H9 (cell line): ENCODE measurements at regions not wholly inside any gene's neighbourhood (a gene's known extent, or its start where the extent isn't known, plus 50 kb on each side); places are given as distances from the start of the nearest gene placed in this dataset.
"Not testable (repeated sequence)": the region's sequence is repeated elsewhere in the genome, so short reads cannot be mapped to it uniquely, and the experiment has no call there.

ENCODE experiments used
- DNase-seq: peaks from one replicate; pipeline ENCODE4 v3.0.0-alpha.2; 2017
- H2AFZ ChIP-seq: one replicate; pipeline ENCODE4 v1.6.1; 2013; ENCODE audit warnings: mild to moderate bottlenecking, low read length, control low read depth, moderate library complexity
- H2AK5ac ChIP-seq: 2 replicates; pipeline ENCODE4 v1.6.1; 2013; ENCODE audit warnings: low read length, control low read depth, mixed read lengths; ENCODE audit not compliant: insufficient read length
- H2BK120ac ChIP-seq: one replicate; pipeline ENCODE4 v1.6.1; 2013; ENCODE audit warnings: low read depth, mild to moderate bottlenecking, low read length, control low read depth, inconsistent platforms; ENCODE audit not compliant: poor library complexity, severe bottlenecking
- H2BK12ac ChIP-seq: 2 replicates; pipeline ENCODE4 v1.6.1; 2013; ENCODE audit warnings: low read length, control low read depth, mixed read lengths, low read depth; ENCODE audit not compliant: insufficient read length
- H2BK15ac ChIP-seq: 2 replicates; pipeline ENCODE4 v1.6.1; 2013; ENCODE audit warnings: low read depth, low read length, control low read depth
- H2BK20ac ChIP-seq: one replicate; pipeline ENCODE4 v1.6.1; 2013; ENCODE audit warnings: low read depth, mild to moderate bottlenecking, low read length, control low read depth, inconsistent platforms; ENCODE audit not compliant: poor library complexity, severe bottlenecking
- H2BK5ac ChIP-seq: 2 replicates; pipeline ENCODE4 v1.6.1; 2013; ENCODE audit warnings: low read length, control low read depth, mixed read lengths; ENCODE audit not compliant: insufficient read length
- H3K14ac ChIP-seq: 2 replicates; pipeline ENCODE4 v1.6.1; 2013; ENCODE audit warnings: low read length, control low read depth; ENCODE audit not compliant: insufficient read depth
- H3K18ac ChIP-seq: 2 replicates; pipeline ENCODE4 v1.6.1; 2013; ENCODE audit warnings: low read depth, mild to moderate bottlenecking, mixed read lengths, low read length, control low read depth; ENCODE audit not compliant: insufficient read length
- H3K23ac ChIP-seq: 2 replicates; pipeline ENCODE4 v1.6.1; 2013; ENCODE audit warnings: low read length, control low read depth, mixed read lengths, low read depth; ENCODE audit not compliant: insufficient read length
- H3K23me2 ChIP-seq: 2 replicates; pipeline ENCODE4 v1.6.1; 2013; ENCODE audit warnings: low read depth, mild to moderate bottlenecking, mixed read lengths, low read length, control low read depth; ENCODE audit not compliant: insufficient read length, poor library complexity, severe bottlenecking
- H3K27ac ChIP-seq: 2 replicates; pipeline ENCODE4 v1.5.1; 2013; ENCODE audit warnings: low read length, control low read depth, mixed read lengths, low read depth; ENCODE audit not compliant: insufficient read length
- H3K27me3 ChIP-seq: 2 replicates; pipeline ENCODE4 v1.6.1; 2013; ENCODE audit warnings: low read length, control low read depth, inconsistent platforms; ENCODE audit not compliant: insufficient read depth
- H3K4ac ChIP-seq: 2 replicates; pipeline ENCODE4 v1.6.1; 2013; ENCODE audit warnings: low read depth, mild to moderate bottlenecking, control low read depth, inconsistent platforms, low read length, moderate library complexity
- H3K4me1 ChIP-seq: 2 replicates; pipeline ENCODE4 v1.6.1; 2013; ENCODE audit warnings: low read length, control low read depth, inconsistent platforms; ENCODE audit not compliant: insufficient read depth
- H3K4me2 ChIP-seq: 2 replicates; pipeline ENCODE4 v1.6.1; 2013; ENCODE audit warnings: low read length, control low read depth, mixed read lengths; ENCODE audit not compliant: insufficient read length, insufficient read depth
- H3K56ac ChIP-seq: 2 replicates; pipeline ENCODE4 v1.6.1; 2013; ENCODE audit warnings: low read depth, mild to moderate bottlenecking, mixed read lengths, low read length, control low read depth; ENCODE audit not compliant: insufficient read length
- H3K79me1 ChIP-seq: 2 replicates; pipeline ENCODE4 v1.6.1; 2013; ENCODE audit warnings: low read depth, mild to moderate bottlenecking, moderate library complexity, low read length, control low read depth, inconsistent platforms; ENCODE audit not compliant: insufficient read depth, poor library complexity, severe bottlenecking
- H3K79me2 ChIP-seq: 2 replicates; pipeline ENCODE4 v1.6.1; 2013; ENCODE audit warnings: low read length, control low read depth, inconsistent platforms; ENCODE audit not compliant: insufficient read depth
- H3K9ac ChIP-seq: 2 replicates; pipeline ENCODE4 v1.6.1; 2013; ENCODE audit warnings: low read length, control low read depth, mixed read lengths; ENCODE audit not compliant: insufficient read length; ENCODE audit errors: extremely low read depth
- H3K9me3 ChIP-seq: one replicate; pipeline ENCODE4 v1.6.1; 2013; ENCODE audit warnings: low read depth, low read length, inconsistent platforms; ENCODE audit not compliant: control insufficient read depth
- H3T11ph ChIP-seq: one replicate; pipeline ENCODE4 v1.6.1; 2013; ENCODE audit warnings: mild to moderate bottlenecking, low read length, control low read depth, inconsistent platforms
- H4K20me1 ChIP-seq: one replicate; pipeline ENCODE4 v1.6.1; 2013; ENCODE audit not compliant: control insufficient read depth, insufficient read length, insufficient read depth
- H4K5ac ChIP-seq: 2 replicates; pipeline ENCODE4 v1.6.1; 2013; ENCODE audit warnings: low read depth, mild to moderate bottlenecking, mixed read lengths, low read length, control low read depth; ENCODE audit not compliant: insufficient read length
- H4K8ac ChIP-seq: replicated peaks from 2 replicates; pipeline ENCODE4 v1.6.1; 2013; ENCODE audit warnings: low read length, control low read depth, mixed read lengths, low read depth; ENCODE audit not compliant: insufficient read length
- H4K91ac ChIP-seq: 2 replicates; pipeline ENCODE4 v1.6.1; 2013; ENCODE audit warnings: low read depth, mild to moderate bottlenecking, moderate library complexity, mixed read lengths, low read length, control low read depth; ENCODE audit not compliant: insufficient read length
- H3K27ac Mint-ChIP-seq, 3 experiments: 2 replicates in 2 of 3; 3 replicates in 1 of 3; pipeline ENCODE4 v1.8.0; 2020 to 2021; ENCODE audit warnings: mixed read lengths in 3 of 3, mild to moderate bottlenecking in 1 of 3, moderate library complexity in 1 of 3
- H3K27me3 Mint-ChIP-seq: 2 replicates; pipeline ENCODE4 v1.8.0; 2021; ENCODE audit warnings: low read depth, mild to moderate bottlenecking, moderate library complexity, mixed read lengths
- H3K36me3 Mint-ChIP-seq, 3 experiments: 2 replicates in 2 of 3; 3 replicates in 1 of 3; pipeline ENCODE4 v1.8.0; 2020 to 2021; ENCODE audit warnings: low read depth in 3 of 3, mixed read lengths in 3 of 3; ENCODE audit not compliant: insufficient read depth in 1 of 3
- H3K4me1 Mint-ChIP-seq, 2 experiments: 2 replicates each; pipeline ENCODE4 v1.8.0; 2020; ENCODE audit warnings: mixed read lengths in 2 of 2
- H3K4me3 Mint-ChIP-seq, 2 experiments: 2 replicates in 1 of 2; 3 replicates in 1 of 2; pipeline ENCODE4 v1.8.0; 2020 to 2021; ENCODE audit warnings: mild to moderate bottlenecking in 2 of 2, mixed read lengths in 2 of 2, moderate library complexity in 1 of 2
- H3K9me3 Mint-ChIP-seq, 2 experiments: 2 replicates in 1 of 2; 3 replicates in 1 of 2; pipeline ENCODE4 v1.8.0; 2020; ENCODE audit warnings: mild to moderate bottlenecking in 2 of 2, mixed read lengths in 2 of 2, moderate library complexity in 1 of 2
- CTCF ChIP-seq: fragments of 200-600 bp; sonication (generic); conservative IDR thresholded peaks from 3 replicates; pipeline ENCODE4 v1.8.0; 2021; ENCODE audit warnings: antibody characterized with exemption, mild to moderate bottlenecking
- WGBS: extraction: QIAGEN DNeasy Blood & Tissue Kit; methylation state at CpG from one replicate; pipeline ENCODE4 v1.1.7; 2013; ENCODE audit warnings: missing lambda C conversion rate, low lambda C conversion rate, mixed read lengths; ENCODE audit not compliant: insufficient read length; ENCODE audit errors: extremely low coverage; 5-methylcytosine and 5-hydroxymethylcytosine counted together

GRCh38 chr5:157947156-157947555 lies 88.2 kb upstream of the CLINT1 start:
- Mint-ChIP-seq H3K4me3 (no peak overlapping the region), H3K27me3 (no peaks in the 10 kb centered on the region), H3K36me3 (no peaks in the 10 kb centered on the region), H3K27ac (peak overlapping the region; percentile 37 to 47 (median 44); a peak in 2 of 7 replicates), H3K4me1 (peaks cover 33 to 39% of the 10 kb centered on the region in 2 experiments), H3K9me3 (no peaks in the 10 kb centered on the region)
- no peak for DNase-seq
- Histone ChIP-seq H3T11ph (no peak overlapping the region), H2AFZ (no peak overlapping the region), H2BK15ac (no peak overlapping the region), H2BK12ac (no peak overlapping the region), H3K79me2 (no peaks in the 10 kb centered on the region), H4K5ac (no peak overlapping the region), H3K23ac (no peak overlapping the region), H4K8ac (no peak overlapping the region), H3K18ac (no peak overlapping the region), H4K20me1 (no peaks in the 10 kb centered on the region), H4K91ac (no peak overlapping the region), H2BK120ac (no peak overlapping the region), H3K27me3 (no peaks in the 10 kb centered on the region), H3K4ac (no peak overlapping the region), H3K27ac (no peak overlapping the region), H3K9ac (no peak overlapping the region), H3K14ac (no peak overlapping the region), H3K56ac (no peak overlapping the region), H2BK20ac (no peak overlapping the region), H3K9me3 (no peaks in the 10 kb centered on the region), H3K23me2 (no peaks in the 10 kb centered on the region), H2BK5ac (no peak overlapping the region), H3K4me1 (peaks cover 2% of the 10 kb centered on the region; the same call in 1 of the 2 replicates), H3K79me1 (no peaks in the 10 kb centered on the region), H2AK5ac (no peak overlapping the region), H3K4me2 (no peak overlapping the region)
- TF ChIP-seq CTCF, result no peak
- no CpG with 5 or more reads among the region's 7 CpGs for WGBS

GRCh38 chr5:157945822-157946221 lies 86.9 kb upstream of the CLINT1 start:
- H2AFZ ChIP-seq, result not testable (repeated sequence)

More at GRCh38 chr5:157945822-157946221, 86.9 kb upstream of the CLINT1 start:
- H4K91ac ChIP-seq, H3K27me3 ChIP-seq, H3K4ac ChIP-seq, H2BK5ac ChIP-seq, H3K4me1 ChIP-seq, H3K9ac ChIP-seq, H2BK20ac ChIP-seq, H3K79me1 ChIP-seq, H3K23me2 ChIP-seq, H3K14ac ChIP-seq, H3K4me3 Mint-ChIP-seq, H2AK5ac ChIP-seq, H3K4me2 ChIP-seq, DNase-seq, H3T11ph ChIP-seq, H3K36me3 Mint-ChIP-seq, H4K8ac ChIP-seq, H4K5ac ChIP-seq, H4K20me1 ChIP-seq, H3K23ac ChIP-seq, H2BK12ac ChIP-seq, H2BK120ac ChIP-seq, H3K18ac ChIP-seq, H3K27ac ChIP-seq, H3K79me2 ChIP-seq, H3K56ac ChIP-seq, H3K9me3 ChIP-seq, H3K9me3 Mint-ChIP-seq, H3K27me3 Mint-ChIP-seq, H2BK15ac ChIP-seq: not testable (repeated sequence)
- Mint-ChIP-seq H3K27ac (peak overlapping the region in 1 of 3 experiments; percentile 88; a peak in 1 of 7 replicates), H3K4me1 (peaks cover 27 to 32% of the 10 kb centered on the region in 2 experiments)
- WGBS, result no CpG with 5 or more reads among the region's 5 CpGs
